ENCODE measurements at regions not wholly inside any gene's neighbourhood (a gene's known extent, or its start where the extent isn't known, plus 50 kb on each side); places are given as distances from the start of the nearest gene placed in this dataset.

DNA sequence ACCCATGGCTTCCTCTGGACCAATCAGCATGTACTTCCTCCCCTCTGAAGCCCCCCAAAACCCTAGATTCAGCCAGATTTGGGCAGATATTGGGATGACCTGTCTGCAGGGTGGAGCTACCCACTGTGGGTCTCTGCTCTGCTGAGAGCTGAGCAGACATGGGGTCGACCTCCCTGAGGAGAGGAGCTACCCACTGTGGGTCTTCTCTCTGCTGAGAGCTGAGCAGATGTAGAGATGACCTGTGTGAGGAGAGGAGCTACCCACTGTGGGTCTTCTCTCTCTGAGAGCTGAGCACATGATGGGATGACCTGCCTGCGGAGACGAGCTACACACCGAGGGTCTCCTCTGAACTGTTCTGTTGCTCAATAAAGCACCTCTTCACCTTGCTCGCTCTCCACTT lies 89.6 kb downstream of the CAVIN4 start:
- TF ChIP-seq, protein P1, sequence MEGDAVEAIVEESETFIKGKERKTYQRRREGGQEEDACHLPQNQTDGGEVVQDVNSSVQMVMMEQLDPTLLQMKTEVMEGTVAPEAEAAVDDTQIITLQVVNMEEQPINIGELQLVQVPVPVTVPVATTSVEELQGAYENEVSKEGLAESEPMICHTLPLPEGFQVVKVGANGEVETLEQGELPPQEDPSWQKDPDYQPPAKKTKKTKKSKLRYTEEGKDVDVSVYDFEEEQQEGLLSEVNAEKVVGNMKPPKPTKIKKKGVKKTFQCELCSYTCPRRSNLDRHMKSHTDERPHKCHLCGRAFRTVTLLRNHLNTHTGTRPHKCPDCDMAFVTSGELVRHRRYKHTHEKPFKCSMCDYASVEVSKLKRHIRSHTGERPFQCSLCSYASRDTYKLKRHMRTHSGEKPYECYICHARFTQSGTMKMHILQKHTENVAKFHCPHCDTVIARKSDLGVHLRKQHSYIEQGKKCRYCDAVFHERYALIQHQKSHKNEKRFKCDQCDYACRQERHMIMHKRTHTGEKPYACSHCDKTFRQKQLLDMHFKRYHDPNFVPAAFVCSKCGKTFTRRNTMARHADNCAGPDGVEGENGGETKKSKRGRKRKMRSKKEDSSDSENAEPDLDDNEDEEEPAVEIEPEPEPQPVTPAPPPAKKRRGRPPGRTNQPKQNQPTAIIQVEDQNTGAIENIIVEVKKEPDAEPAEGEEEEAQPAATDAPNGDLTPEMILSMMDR (IDR thresholded peaks at IDR 0.05) = no peak

DNA sequence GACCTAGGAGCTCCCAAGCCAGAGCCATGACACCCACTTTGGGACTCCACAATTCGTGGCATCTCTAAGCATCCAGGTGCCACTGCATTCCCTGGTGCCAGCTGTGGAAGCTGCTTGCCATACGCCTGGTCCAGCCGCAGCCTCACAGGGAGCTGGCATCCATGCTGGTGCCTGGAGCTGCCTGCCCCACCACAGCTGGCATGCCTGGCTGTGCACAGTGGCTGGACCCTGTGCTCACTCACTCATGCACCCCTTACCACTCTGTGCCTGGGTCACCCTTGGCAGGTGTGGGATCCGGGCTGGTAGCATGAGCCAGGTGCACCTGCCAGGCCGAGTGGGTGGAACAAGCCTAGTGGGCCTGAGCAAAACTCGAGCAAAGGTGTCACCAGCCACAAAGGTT lies 90.1 kb downstream of the CAVIN4 start:
- TF ChIP-seq, protein P1 (IDR thresholded peaks at IDR 0.05) = no peak

DNA sequence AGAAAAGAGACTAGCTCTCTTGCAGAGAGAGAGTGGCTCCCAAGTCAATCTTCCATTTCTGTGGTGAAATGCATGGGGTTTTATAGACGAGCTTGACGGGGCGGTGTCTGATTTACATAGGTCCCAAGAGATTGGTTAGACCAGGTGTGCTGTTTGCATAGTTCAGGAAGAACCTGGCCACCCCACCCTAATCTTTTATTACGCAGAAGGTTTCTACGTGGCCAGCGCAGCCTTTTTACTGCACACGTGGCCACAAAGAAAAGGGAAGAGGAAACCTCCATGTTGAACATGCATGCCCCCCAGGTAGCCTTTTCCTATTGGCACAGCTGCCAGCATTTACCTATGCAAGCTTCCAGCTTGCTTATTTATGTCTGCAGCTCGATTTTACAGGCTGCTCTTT lies 92.1 kb downstream of the CAVIN4 start:
- TF ChIP-seq, protein P1 (IDR thresholded peaks at IDR 0.05) = no peak

DNA sequence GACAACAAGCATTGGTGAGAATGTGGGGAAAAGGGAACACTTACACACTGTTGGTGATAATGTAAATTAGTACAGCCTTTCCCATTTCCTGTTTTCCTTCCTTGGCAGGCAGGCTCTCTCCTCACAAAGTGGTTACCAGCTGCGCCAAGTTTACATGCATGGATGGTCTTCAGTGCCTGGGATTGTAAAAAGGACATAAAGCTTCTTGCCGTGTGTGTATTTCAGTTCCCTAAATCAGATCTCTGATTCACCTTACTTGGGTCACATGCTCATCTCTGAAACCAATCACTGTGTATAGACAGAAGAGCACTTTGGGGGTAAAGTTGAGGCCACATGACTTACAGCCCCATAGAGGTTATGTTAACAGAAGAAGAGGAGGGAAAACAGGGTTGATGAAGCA lies 92.8 kb downstream of the CAVIN4 start:
- TF ChIP-seq, protein P1 (IDR thresholded peaks at IDR 0.05) = no peak

DNA sequence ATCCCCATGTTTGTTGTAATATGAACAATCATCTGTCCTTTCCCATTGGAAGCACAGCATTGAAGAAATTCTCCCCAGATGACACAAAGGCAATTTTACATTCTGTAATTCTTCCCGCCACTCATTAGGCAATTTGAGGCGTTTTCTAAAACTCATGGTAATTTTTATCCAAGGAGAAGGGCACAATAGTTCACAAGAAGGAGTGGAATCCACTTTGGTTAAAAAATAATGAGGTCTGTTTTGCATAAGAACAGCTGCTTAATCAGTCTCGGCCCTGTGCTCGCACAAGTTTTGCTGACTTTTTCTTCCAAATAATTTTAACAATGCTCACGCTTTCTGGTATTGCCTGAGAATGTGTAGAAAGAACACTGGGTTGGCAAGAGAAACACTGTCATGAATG lies 94.0 kb downstream of the CAVIN4 start:
- TF ChIP-seq, protein P1 (IDR thresholded peaks at IDR 0.05) = no peak

DNA sequence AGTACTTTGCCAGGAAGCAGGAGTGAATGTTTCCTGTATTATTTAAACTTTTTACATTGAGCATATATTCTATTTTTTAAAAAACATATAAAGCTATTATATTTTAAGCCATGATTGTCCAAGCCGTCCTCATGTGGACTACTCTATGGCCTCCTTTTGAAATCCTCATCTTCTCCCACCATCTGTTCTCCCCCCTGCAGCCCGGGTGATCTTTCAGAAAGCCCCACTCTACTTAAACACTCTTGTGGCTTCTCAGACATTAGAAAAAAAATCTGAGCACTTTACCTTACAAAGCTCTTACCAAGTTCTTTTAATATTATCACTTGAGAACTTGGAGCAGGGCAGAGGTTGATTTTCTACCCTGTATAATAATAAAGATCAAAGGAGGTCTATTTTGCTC lies 95.4 kb downstream of the CAVIN4 start:
- TF ChIP-seq, protein P1 (IDR thresholded peaks at IDR 0.05) = no peak

DNA sequence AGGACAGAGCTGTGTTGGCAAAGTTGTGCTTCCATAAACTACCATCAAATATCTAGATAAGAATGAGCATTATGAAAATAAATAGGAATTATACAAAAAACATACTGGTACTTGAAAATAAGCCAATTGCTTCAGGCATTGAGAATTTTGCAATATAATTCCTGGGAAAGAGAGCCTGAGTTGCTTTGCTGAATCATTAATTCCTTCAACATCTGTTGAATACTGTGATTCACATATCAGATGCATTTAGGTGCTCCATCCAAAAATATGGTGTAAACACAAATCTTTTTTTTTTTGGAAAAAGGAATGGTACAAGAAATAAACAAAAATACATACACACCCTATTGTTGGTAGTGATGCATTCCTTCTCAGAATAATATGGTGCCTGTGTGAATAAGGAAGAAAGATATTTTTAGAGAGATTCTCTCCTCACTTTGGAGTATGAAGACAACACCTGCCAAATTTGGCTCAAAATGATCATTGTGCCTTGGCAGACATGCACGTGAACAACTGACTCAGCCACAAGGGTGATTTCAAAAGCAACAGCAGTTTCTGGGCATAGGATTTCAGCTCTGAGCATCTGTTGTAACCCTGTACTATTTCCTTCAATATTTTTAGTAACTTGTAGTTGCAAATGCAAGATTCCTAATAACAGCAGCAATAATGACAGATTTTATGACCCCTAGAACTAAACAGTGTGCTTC lies 96.7 kb downstream of the CAVIN4 start:
- TF ChIP-seq, protein P1 (IDR thresholded peaks at IDR 0.05) = no peak

DNA sequence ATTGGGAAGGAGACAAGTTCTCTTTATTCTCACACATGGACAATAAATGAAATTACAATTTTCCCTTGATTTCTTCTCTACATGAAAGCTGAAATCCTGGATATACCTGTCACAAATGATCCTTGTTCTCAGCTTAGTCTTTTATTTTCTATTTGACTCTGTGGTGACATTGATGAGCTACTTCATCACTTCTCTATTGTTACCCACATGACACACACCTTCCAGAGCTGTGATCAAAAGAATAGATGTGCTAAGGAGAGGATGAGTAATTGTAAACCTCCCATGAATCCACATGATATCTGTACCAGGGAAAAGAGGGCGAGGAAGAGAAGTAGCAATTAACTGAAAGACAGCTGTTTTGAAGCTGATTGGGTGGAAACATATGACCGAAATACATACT lies 102.0 kb downstream of the CAVIN4 start:
- TF ChIP-seq, protein P1 (IDR thresholded peaks at IDR 0.05) = no peak
